GM12873 (cell line): ENCODE measurements at regions not wholly inside any gene's neighbourhood (a gene's known extent, or its start where the extent isn't known, plus 50 kb on each side); places are given as distances from the start of the nearest gene placed in this dataset.

Source experiments
- CTCF ChIP-seq: IDR thresholded peaks from 2 replicates; pipeline ENCODE4 v1.5.1; 2012; ENCODE audit warnings: low read depth, mild to moderate bottlenecking, moderate library complexity, low read length, control low read depth; ENCODE audit not compliant: insufficient read depth; ENCODE audit errors: missing control alignments

DNA sequence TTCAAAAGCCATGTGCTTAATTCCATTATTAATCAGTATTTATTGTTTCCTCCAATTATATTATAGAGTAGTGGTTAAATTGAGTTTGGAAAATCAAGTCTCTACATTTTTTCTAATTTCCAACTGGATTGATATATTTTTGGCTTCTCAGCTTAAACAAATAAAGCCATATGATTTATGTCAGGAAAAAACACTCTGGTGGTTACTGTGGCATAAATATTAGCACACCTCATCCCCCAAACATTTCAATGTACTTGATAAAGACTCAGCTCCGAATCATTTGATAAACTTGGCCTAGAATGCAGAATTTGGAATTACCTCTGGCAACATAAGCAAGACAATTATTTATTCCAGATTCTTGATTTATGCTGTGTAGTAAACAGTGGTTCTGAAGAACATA is 2313.8 kb downstream of the ARAP2 start:
- TF ChIP-seq CTCF: no peak

GRCh38 chr4:33931026-33931425 is 2313.3 kb downstream of the ARAP2 start:
- no peak for TF ChIP-seq CTCF

GRCh38 chr4:33940281-33940680 is 2304.0 kb downstream of the ARAP2 start:
- TF ChIP-seq CTCF: no peak

DNA sequence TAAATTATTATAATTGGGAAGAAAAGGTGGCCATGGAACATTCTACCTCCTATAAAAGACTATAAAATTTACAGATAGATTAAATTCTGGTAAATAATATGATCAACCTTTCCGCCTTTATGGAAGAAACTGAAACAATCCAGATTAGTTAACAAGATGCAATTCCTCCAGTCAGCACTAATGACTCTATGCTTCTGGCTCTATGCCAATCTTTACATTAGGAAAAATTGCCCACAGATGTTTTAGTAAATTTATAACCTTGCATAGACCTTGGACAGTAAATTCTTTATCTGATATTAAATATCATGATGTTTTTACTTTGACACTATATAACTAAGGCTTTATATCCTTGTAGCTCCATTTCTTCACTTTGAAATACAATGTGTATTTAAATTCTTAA is 2302.5 kb downstream of the ARAP2 start:
- TF ChIP-seq CTCF: no peak

DNA sequence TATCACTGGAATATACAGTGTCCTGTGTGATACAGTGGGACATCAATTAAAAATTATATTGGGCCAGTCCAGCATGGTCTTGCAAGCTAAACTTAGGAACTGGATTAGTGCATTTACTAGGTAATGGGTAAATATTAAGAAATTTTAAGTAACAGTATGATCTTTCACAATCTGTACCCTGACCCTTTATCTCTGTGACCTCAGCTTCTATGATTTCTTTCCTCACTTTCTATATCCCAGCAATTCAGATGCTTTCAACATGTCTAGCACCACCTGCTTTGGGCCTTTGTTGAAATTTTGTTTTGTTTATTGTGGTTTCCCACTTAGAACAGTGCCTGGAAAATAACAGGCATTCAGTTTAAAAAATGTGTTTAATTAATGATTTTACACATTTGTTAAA is 2295.4 kb downstream of the ARAP2 start:
- no peak for TF ChIP-seq CTCF

- no peak for TF ChIP-seq CTCF
Observed at GRCh38 chr4:33954759-33955158, 2289.6 kb downstream of the ARAP2 start.

DNA sequence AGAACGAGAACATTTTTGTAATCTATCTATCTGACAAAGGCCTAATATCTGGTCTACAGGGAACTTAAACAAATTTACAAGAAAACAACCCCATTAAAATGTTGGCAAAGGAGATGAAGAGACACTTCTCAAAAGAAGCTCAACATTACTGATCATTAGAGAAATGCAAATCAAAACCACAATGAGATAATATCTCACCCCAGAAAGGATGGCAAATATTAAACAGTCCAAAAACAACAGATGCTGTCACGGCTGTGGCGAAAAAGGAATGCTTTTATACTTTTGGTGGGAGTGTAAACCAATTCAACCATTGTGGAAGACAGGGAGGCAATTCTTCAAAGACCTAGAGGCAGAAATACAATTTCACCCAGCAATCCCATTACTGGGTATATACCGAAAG is 2284.8 kb downstream of the ARAP2 start:
- no peak for TF ChIP-seq CTCF

GRCh38 chr4:33961761-33962160 is 2282.6 kb downstream of the ARAP2 start:
- TF ChIP-seq CTCF: no peak
